SKM-1 treated with dmso at 0.1 percent for 144 hours (cell line): ENCODE measurements at regions not wholly inside any gene's neighbourhood (a gene's known extent, or its start where the extent isn't known, plus 50 kb on each side); places are given as distances from the start of the nearest gene placed in this dataset.

ENCODE experiments used
- DNase-seq: peaks from one replicate; lab custom pipeline; 2025; ENCODE audit not compliant: unreplicated experiment; lab: John Stamatoyannopoulos, UW

DNA sequence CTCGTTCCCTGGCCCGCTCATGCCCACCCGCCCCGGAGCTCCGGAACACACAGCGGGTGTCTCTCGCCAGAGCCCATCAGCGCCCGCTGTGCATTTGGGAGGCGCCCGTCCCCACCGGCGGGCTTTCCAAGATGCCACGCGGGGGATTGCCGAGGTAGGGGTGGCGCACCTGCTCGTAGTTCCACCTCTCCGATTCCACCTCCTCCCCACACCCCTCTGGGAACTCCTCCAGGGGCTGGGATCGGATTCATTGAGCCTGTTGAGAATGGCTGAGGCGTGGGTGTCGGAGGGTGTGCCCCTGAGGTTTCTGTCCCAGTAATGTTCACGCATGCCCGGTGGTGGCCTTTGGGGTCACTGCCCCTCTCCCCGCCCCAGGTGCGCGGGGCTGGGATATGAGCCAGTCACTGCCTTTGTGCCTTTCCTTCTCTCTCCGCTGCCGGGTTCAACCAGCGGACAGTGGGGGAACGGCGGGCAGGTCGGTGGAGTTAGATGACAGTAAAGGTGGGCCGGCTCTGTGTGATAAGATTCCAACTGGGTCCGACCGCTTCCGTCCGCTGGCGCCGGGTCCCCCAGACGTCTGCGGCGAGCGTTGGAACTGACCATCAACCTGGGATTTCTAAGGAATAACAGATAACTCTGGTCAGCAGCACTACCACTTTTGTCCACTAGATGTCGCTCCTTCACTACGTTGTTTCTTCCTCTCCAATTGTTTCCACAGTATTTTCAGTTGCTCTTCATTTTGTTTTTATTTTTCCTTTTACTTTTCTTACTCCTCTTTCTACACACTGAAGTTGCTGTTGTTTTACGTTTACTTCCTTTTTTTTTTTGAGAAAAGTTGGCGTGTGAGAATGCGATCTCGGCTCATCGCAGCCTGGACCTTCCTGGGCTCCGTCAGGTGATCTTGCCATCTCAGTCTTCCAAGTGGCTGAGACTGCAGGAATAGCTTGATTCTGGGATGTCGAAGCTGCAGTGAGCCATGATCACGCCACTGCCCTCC lies 178.1 kb upstream of the ALG10B start:
- DNase-seq, result peak; percentile 12

DNA sequence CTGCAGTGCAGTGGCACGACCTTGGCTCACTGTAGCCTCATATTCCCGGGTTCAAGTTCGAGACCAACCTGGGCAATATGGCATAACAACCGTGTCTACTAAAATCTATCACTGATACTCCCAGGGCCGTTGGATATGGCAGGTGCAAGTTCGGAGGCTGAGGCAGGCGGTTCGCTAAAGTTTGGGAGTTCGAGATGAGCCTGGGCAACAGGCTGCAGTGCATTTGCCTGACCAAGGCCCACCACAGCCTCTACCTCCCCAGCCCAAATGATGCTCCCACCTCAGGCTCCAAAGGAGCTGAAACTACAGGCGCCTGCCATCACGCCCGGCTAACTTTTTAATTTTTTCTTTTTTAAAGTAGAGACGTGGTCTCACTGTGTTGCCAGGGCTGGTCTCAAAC lies 177.1 kb upstream of the ALG10B start:
- DNase-seq, result no peak

DNA sequence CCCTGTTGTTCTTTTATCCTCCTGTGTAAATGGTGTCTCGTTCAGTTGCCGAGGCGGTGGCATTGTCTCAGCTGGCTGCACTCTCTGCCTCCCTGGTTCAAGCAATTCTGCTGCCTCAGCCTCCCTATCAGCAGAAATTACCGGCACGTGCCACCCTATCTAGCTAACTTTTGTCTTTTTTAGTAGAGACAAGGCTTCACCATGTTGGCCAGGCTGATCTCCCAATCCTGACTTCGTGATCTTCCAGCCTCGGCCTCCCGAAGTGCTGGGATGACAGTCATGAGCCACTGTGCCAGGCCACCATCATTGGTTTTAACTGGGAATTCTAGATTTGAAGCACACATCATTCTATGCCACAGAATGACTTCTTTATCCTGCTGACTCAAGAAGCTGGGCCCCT lies 175.3 kb upstream of the ALG10B start:
- DNase-seq, result no peak

DNA sequence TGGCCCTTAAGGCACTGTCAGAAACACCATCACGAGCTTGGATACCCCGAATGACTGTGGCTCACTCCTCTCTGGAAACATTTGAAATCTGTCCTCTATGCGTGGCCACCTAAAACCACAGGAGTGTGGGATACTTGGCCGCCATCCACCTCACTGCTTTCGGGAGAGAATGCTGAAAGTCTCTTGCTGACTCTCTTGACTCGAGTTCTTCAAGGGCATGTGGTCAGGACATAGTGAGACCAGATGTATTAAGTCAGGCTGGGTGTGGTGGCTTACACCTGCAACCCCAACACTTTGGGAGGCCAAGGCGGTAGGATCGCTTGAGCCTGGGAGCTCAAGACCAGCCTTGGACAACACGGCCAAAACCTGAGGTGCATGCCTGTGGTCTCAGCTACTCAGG lies 174.7 kb upstream of the ALG10B start:
- no peak for DNase-seq

DNA sequence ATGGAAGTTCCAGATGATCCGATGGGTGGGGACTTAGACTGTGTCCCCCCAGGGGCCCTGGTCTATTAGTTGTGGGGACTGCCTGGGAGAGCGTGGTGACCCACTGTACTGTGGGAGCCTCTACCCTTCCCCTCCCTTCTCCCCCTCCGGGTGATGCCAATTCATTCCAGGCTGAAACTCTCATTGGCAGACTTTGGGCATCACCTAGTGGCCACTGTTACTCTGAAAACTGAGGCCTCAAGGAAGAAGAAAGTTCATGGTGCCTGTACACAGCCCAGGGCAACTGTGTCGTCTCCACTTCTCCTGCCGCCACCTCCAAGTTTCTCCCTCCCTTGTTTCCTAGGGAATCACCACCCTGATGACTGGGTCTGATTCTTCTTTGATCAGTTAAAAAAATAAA lies 173.6 kb upstream of the ALG10B start:
- no peak for DNase-seq

DNA sequence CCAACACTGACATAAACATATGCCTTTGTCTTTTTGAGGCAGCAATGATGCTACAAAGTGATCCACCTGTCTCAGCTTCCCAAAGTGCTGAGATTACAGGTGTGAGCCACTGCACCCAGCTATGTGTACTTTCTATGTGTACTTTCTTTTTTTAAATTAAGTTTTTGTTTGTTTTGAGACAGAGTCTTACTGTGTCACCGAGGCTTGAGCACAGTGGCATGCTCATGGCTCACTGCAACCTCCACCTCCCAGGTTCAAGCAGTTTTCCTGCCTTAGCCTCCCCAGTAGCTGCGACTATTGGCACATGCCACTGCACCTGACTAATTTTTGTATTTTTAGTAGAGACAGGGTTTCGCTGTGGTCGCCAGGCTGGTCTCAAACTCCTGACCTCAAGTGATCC lies 172.5 kb upstream of the ALG10B start:
- DNase-seq, result no peak

DNA sequence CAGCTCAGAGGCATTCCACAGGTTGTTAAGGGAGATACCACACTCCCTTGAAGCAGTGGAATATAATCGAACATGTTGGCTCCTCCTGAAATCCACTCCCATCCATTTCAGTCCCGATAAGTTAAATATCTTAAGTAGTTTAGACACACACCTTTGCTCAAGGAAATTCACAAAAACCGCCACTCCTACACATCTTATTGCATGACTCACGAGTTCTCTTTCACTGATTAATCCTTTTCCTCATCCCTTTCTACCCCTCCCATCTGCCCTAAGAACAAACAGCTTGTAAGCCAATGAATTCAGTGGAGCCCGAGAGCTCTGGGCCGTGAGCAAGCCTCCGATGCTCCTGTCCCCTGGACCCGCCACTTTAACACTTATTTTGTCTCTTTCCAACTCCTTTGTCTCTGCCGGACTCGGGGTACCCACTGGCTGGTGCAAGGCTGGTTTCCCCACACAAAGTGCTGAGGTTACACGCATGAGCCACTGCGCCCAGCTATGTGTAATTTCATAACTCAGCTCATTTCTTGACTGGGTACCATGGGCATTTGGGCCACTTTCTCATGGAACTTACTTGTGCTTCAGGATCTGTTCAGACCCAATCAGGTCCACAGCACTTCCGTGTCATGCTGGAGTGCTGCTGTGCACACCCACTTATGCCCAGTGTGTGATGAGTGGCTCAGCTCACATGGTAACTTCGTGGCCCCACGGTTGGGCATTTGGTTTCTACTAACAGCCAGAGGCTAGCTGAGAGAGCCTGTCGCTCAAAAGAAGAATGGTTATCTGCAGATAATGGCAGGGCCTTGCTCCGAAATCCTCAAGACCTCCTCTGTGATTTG lies 171.8 kb upstream of the ALG10B start:
- DNase-seq, result no peak

DNA sequence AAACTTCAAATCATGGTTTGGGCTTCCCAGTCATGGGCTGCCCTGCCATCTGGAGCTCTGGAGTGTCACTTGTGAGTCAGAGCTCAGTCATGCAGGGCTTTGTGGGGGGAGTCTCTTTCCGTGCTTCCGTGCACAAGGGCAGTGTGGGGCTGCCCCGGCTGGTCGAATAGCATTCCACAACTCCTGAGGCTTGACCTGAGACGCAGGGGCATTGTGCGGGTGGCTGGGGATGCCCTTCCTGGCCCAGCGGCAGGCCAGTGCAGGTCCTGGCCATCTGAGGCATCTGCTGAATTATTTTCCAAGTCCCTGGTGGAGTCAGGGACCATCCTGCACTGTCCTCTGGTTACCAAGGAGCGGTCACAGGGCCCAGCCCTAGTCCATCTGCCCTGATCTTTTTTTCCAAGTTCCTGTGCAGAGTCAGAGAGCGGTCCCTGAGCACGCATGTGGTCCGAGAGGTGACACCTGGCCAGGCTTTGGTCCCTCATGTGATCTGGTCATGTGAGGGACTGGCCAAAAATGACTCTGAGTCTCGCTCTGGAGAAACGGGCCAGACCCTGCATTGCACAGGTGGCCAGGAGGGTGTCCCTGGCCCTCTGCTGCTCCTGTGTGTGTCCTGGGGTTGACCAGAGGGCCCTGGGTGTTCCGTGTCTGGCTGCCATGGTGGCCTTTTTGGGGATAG lies 167.0 kb upstream of the ALG10B start:
- DNase-seq, result no peak

DNA sequence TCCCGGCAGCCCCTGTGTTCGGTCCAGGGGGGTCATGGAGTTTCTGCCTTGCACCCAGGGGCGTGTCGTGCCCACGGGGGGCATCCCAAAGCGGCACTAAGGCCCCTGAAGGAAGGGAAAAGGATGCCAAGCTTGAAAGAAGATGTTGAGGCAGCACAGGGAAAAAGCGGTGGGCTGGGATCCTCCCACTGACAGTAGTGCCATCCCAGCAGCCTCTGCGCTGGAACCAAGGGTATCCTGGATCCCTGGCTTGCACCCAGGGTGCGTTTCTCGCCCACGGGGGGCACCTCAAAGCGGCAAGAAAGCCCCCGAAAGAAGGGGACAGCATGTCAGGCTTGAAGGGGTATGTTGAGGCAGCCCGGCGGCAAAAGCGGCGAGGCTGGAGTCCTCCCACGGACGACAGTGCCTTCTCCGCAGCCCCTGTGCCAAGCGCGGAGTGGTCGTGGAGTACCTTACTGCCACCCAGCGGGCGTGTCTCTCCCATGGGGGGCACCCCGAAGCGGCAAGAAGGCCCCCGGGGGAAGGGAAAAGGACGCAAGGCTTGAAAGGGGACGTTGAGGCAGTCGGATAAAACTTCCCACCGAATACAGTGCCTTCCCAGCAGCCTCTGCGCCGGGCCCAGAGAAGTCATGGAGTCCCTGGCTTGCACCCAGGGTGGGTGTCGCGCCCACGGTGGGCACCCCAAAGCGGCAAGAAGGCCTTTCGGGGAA lies 164.4 kb upstream of the ALG10B start:
- no peak for DNase-seq

DNA sequence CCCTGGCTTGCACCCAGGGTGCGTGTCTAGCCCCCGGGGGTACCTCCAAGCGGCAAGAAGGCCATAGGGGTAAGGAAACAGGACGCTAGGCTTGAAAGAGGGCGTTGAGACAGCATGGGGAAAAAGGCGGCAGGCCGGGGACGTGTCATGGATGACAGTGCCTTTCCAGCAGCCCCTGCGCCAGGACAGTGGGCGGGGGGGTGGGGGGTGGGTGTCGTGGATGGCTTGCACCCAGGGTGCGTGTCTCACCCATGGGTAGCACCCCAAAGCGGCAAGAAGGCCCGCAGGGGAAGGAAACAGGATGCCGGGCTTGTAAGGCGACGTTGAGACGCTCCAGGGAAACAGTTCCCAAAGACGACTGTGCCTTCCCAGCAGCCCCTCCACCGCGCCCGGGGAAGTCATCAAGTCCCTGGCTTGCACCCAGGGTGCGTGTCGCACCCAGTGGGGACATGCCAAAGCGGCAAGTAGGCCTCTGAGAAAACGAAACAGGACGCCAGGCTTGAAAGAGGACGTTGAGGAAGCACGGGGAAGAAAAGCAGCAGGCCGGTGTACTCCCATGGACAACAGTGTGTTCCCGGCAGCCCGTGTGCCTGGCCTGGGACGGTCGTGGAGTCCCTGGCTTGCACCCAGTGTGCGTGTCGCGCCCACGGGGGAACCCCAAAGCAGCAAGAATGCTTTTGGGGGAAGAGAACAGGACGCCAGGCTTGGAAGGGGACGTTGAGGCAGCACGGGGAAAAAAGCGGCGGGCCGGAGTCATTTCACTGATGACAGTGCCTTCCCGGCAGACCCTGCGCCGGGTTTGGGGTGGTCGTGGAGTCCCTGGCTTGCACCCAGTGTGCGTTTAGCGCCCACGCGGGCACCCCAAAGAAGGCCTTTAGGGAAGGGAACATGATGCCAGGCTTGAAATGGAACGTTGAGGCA lies 163.5 kb upstream of the ALG10B start:
- no peak for DNase-seq

DNA sequence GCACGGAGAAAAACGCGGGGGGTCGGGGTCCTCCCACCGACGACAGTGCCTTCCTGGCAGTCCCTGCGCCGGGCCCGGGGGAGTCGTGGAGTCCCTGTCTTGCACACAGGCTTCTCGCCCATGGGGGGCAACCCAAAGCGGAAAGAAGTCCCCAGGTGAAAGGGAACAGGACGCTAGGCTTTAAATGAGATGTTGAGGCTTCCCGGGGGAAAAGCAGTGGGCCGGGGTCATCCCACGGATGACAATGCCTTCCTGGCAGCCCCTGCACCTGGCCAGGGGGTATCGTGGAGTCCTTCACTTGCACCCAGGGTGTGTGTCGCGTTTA lies 162.9 kb upstream of the ALG10B start:
- DNase-seq, result no peak

DNA sequence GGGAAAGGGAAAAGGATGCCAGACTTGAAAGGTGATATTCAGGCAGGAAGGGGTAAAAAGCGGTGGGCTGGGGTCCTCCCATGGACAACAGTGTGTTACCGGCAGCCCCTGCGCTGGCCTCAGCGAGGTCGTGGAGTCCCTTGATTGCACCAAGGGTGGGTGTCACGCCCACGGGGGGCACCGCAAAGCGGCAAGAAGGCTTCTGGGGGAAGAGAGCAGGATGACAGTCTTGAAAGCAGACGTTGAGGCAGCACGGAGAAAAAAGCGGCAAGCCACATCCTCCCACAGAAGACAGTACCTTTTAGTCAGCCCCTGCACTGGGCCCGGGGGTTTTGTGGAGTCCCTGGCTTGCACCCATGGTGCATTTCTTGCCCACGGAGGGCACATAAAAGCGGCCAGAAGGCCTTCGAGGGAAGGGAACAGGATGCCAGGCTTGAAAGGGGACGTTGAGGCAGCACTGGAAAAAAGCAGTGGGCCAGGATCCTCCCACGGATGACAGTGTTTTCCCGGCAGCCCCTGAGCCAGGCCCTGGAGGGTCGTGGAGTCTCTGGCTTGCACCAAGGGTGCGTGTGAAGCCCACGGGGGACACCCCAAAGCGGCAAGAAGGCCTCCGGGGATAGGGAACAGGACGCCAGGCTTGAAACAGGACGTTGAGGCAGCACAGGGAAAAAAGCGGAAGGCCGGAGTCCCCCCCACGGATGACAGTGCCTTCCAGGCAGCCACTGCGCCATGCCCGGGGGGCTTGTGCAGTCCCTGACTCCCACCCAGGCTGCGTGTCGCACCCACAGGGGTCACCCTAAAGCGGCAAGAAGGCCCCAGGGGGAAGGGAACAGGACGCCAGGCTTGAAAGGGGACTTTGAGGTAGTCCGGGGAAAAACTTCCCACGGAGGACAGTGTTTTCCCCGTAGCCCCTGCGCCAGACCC lies 162.2 kb upstream of the ALG10B start:
- DNase-seq, result no peak

DNA sequence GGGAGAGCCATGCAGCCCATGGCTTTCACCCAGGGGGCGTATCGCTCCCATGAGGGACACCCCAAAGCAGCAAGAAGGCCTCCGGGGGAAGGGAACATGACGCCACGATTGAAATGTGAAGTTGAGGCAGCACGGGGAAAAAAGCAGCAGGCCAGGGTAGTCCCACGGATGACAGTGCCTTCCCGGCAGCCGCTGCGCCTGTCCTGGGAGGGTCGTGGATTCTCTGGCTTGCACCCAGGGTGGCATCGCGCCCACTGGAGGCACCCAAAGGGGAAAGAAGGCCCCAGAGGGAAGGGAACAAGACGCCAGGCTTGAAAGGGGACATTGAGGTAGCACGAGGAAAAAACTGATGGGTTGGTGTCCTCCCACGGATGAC lies 161.6 kb upstream of the ALG10B start:
- DNase-seq, result no peak

DNA sequence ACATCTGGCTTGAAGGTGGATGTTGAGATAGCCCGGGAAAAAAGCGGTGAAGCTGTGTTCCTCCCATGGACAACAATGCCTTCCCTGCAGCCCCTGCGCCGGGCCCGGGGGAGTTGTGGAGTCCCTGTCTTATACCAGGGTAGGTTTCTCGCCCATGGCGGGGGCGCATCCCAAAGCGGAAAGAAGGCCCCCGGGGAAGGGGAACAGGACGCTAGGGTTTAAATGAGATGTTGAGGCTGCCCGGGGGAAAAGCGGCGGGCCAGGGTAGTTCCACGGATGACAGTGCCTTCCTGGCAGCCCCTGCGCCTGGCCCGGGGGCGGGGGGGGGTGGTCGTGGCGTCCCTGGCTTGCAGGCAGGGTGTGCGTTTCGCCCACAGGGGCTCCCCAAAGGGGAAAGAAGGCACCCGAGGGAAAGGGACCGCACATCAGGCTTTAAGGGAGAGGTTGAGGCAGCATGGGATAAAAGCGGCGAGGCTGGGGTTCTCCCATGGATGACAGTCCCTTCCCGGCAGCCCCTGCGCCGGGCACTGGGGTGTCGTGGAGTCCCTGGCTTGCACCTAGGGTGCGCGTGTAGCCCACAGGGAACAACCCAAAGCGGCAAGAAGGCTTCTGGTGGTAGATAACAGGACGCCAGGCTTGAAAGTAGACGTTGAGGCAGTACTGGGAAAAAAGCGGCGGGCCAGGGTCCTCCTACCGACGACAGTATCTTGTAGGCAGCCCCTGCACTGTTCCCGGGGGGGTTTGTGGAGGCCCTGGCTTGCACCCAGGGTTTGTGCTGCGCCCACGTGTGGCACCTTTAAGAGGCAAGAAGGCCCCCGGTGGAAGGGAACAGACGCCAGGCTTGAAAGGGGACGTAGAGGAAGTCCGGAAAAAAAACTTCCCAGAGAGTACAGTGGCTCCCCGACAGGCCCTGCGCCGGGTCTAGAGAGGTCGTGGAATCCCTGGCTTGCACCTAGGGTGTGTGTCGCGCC lies 160.8 kb upstream of the ALG10B start:
- DNase-seq, result no peak

DNA sequence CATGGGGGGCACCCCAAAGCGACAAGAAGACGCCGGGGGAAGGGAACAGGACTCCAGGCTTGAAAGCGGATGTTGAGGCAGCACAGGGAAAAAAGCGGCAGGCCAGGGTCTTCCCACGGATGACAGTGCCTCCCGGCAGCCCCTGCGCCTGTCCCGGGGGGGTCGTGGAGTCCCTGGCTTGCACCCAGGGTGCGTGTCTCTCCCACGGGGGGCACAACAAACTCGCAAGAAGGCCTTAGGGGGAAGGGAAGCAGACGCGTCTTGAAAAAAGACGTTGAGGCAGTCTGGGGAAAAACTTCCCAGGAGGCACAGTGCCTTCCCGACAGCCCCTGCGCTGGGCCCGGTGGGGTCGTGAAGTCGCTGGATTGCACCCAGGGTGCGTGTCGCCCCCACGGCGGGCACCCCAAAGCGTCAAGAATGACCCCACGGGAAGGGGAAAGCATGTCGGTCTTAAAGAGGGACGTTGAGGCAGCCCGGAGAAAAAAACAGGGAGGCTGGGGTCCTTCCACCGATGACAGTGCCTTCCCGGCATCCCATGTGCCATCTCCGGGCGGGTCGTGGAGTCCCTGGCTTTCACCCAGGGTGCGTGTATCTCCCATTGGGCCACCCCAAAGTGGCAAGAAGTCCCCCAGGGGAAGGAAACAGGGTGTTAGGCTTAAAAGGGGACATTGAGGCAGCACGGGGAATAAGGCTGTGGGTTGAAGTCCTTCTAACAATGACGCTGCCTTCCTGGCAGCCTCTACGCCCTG lies 159.9 kb upstream of the ALG10B start:
- no peak for DNase-seq

DNA sequence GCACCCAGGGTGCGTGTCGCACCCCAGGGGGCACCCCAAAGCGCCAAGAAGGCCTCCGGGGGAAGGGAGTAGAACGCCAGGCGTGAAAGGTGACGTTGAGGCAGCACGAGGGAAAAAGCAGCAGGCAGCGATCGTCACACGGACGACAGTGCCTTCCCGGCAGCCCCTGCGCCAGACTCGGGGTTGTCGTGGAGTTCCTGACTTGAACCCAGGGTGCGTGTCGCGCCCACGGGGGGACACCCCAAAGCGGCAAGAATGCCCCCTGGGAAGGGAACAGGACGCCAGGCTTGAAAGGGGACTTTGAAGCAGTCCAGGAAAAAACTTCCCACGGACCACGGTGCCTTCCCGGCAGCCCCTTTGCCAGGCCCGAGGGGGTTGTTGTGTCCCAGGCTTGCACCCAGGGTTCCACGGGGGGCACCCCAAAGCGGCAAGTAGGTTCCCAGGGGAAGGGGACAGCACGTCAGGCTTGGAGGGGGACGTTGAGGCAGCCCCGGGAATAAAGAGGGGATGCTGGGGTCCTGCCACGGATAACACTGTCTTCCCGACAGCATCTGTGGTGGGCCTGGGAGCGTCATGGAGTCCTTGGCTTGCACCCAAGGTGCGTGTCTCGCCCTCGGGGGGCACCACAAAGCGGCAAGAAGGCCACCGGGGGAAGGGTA lies 159.2 kb upstream of the ALG10B start:
- no peak for DNase-seq
